A172 (cell line): ENCODE measurements at regions not wholly inside any gene's neighbourhood (a gene's known extent, or its start where the extent isn't known, plus 50 kb on each side); places are given as distances from the start of the nearest gene placed in this dataset.
"Not testable (repeated sequence)": the region's sequence is repeated elsewhere in the genome, so short reads cannot be mapped to it uniquely, and the experiment has no call there.

Experiments
- DNase-seq: peaks from one replicate; pipeline ENCODE4 v3.0.0-alpha.2; 2015; ENCODE audit warnings: low spot score

GRCh38 chr17:83192161-83192788, 112.9 kb downstream of the METRNL start:
- no peak for DNase-seq

GRCh38 chr17:83192789-83193335, 113.5 kb downstream of the METRNL start:
- DNase-seq, result not testable (repeated sequence)

- peak; percentile 42 for DNase-seq
These were observed 114.2 kb downstream of the METRNL start for GRCh38 chr17:83193336-83194185.

- no peak for DNase-seq
These were observed 114.8 kb downstream of the METRNL start for GRCh38 chr17:83194186-83194561.

- DNase-seq, result peak; percentile 69
These were observed 115.4 kb downstream of the METRNL start for GRCh38 chr17:83194761-83195329.

- DNase-seq, result peak; percentile 84
These were observed 116.1 kb downstream of the METRNL start for GRCh38 chr17:83195330-83196023.

- DNase-seq, result peak; percentile 76
These were observed 116.6 kb downstream of the METRNL start for GRCh38 chr17:83196024-83196365.

- no peak for DNase-seq
These were observed 117.0 kb downstream of the METRNL start for GRCh38 chr17:83196366-83196765.

- no peak for DNase-seq
These were observed 117.8 kb downstream of the METRNL start for GRCh38 chr17:83196973-83197880.

GRCh38 chr17:83198366-83199341, 119.2 kb downstream of the METRNL start:
- no peak for DNase-seq

- DNase-seq, result peak; percentile 50
These were observed 120.2 kb downstream of the METRNL start for GRCh38 chr17:83199500-83200201.

GRCh38 chr17:83200231-83200699, 120.9 kb downstream of the METRNL start:
- no peak for DNase-seq

GRCh38 chr17:83200751-83201150, 121.3 kb downstream of the METRNL start:
- DNase-seq, result no peak

- no peak for DNase-seq
These were observed 122.0 kb downstream of the METRNL start for GRCh38 chr17:83201206-83202001.

GRCh38 chr17:83202002-83203000, 122.9 kb downstream of the METRNL start:
- no peak for DNase-seq

GRCh38 chr17:83203073-83203471, 123.7 kb downstream of the METRNL start:
- peak; percentile 93 for DNase-seq
